ENCODE measurements at regions not wholly inside any gene's neighbourhood (a gene's known extent, or its start where the extent isn't known, plus 50 kb on each side); places are given as distances from the start of the nearest gene placed in this dataset.

- TF ChIP-seq POLR2AphosphoS5 (IDR thresholded peaks at IDR 0.05; ENCODE audit: borderline replicate concordance, low read depth, low read length) (no peak), EZH2 (IDR thresholded peaks at IDR 0.05) (no peak), FOXP2 (optimal IDR thresholded peaks at IDR 0.05; ENCODE audit: control extremely low read depth, extremely low read length, insufficient read depth) (no peak)
Observed at GRCh38 chr5:62954578-62954977, 376.0 kb downstream of the LRRC70 start.

Data from SK-N-MC (cell line).